KMS-11 (cell line): ENCODE measurements at regions not wholly inside any gene's neighbourhood (a gene's known extent, or its start where the extent isn't known, plus 50 kb on each side); places are given as distances from the start of the nearest gene placed in this dataset.

ENCODE experiments used
- H2AFZ ChIP-seq: fragments of 200-600 bp; sonication (generic); 2 replicates; pipeline ENCODE4 v1.6.1; 2016; ENCODE audit warnings: antibody characterized with exemption, mixed run types, low read depth
- H3K27ac ChIP-seq: fragments of 200-600 bp; sonication (generic); 2 replicates; pipeline ENCODE4 v1.6.1; 2016; ENCODE audit warnings: mild to moderate bottlenecking, mixed run types
- H3K27me3 ChIP-seq: fragments of 200-600 bp; sonication (generic); 2 replicates; pipeline ENCODE4 v1.6.1; 2017; ENCODE audit warnings: mild to moderate bottlenecking, low read depth, mixed run types, moderate library complexity; ENCODE audit not compliant: insufficient read depth
- H3K36me3 ChIP-seq: fragments of 200-600 bp; sonication (generic); 2 replicates; pipeline ENCODE4 v1.6.1; 2017; ENCODE audit warnings: mild to moderate bottlenecking, mixed run types; ENCODE audit not compliant: insufficient read depth
- H3K4me1 ChIP-seq: fragments of 200-600 bp; sonication (generic); 2 replicates; pipeline ENCODE4 v1.6.1; 2016; ENCODE audit warnings: mild to moderate bottlenecking, low read depth, mixed run types; ENCODE audit not compliant: poor library complexity, severe bottlenecking
- H3K4me2 ChIP-seq: fragments of 200-600 bp; sonication (generic); 2 replicates; pipeline ENCODE4 v1.7.0; 2016; ENCODE audit warnings: mild to moderate bottlenecking, mixed run types
- H3K4me3 ChIP-seq: fragments of 200-600 bp; sonication (generic); IDR thresholded peaks from 2 replicates; pipeline ENCODE4 v1.6.1; 2017; ENCODE audit warnings: low read depth, low read length, mixed read lengths; ENCODE audit not compliant: insufficient read depth
- H3K79me2 ChIP-seq: fragments of 200-600 bp; sonication (generic); 2 replicates; pipeline ENCODE4 v1.6.1; 2016; ENCODE audit warnings: low read depth, mixed run types; ENCODE audit not compliant: insufficient read depth
- H3K9ac ChIP-seq: fragments of 200-600 bp; sonication (generic); 2 replicates; pipeline ENCODE4 v1.6.1; 2016; ENCODE audit warnings: mild to moderate bottlenecking, mixed run types
- H4K20me1 ChIP-seq: fragments of 200-600 bp; sonication (generic); 2 replicates; pipeline ENCODE4 v1.6.1; 2016; ENCODE audit warnings: mild to moderate bottlenecking, mixed run types; ENCODE audit not compliant: insufficient read depth
- TF ChIP-seq, protein P1 (sequence below): fragments of 200-600 bp; sonication (generic); conservative IDR thresholded peaks from 2 replicates; pipeline ENCODE4 v1.6.1; 2017; ENCODE audit warnings: low read depth, mild to moderate bottlenecking, antibody characterized with exemption, low read length, moderate library complexity, mixed read lengths

DNA sequence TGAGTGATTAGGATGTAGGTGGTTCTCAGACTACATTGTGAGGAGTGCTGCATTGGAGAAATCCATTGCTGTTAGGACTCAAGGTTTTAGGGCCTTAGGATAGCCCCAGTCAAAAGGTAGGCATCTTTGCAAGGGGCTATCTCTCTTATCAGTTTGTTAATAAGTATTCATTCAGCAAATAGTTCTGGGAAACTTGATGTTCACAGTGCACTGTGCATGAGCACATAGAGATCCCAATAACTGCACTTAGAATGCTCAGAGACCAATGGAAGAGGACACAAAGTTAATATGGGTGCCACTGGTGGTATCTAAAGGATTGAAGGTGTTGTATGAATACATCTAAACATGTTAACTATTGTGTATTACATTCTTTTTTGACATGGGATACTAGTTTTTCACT lies 131.4 kb downstream of the KIF4B start:
- Histone ChIP-seq H3K4me1 (peaks cover 20% of the 10 kb centered on the region), H3K9ac (no peak overlapping the region), H3K4me3 (no peak overlapping the region), H3K27me3 (no peaks in the 10 kb centered on the region), H3K79me2 (no peaks in the 10 kb centered on the region), H4K20me1 (no peaks in the 10 kb centered on the region), H3K4me2 (no peak overlapping the region), H3K36me3 (no peaks in the 10 kb centered on the region), H2AFZ (no peak overlapping the region), H3K27ac (no peak overlapping the region)
- TF ChIP-seq, protein P1, sequence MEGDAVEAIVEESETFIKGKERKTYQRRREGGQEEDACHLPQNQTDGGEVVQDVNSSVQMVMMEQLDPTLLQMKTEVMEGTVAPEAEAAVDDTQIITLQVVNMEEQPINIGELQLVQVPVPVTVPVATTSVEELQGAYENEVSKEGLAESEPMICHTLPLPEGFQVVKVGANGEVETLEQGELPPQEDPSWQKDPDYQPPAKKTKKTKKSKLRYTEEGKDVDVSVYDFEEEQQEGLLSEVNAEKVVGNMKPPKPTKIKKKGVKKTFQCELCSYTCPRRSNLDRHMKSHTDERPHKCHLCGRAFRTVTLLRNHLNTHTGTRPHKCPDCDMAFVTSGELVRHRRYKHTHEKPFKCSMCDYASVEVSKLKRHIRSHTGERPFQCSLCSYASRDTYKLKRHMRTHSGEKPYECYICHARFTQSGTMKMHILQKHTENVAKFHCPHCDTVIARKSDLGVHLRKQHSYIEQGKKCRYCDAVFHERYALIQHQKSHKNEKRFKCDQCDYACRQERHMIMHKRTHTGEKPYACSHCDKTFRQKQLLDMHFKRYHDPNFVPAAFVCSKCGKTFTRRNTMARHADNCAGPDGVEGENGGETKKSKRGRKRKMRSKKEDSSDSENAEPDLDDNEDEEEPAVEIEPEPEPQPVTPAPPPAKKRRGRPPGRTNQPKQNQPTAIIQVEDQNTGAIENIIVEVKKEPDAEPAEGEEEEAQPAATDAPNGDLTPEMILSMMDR: no peak

DNA sequence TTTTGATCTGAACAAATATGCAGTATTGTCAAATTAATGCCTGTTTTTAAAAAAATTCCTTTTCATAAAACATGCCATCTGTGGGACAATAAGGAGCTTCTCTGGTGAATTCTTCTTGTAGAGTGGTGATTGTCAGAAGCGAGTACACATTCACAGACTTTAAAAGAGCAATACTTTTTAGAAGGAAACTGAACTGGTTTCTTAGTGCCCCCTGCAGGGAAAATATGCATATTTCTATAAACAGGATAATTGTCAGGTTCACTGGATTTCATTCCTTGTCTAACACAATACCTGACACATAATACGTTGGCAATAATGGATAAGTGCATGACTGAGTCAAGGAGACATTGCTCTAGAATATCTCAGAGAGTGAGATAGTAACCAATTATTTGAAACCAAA lies 133.7 kb downstream of the KIF4B start:
- Histone ChIP-seq H3K4me1 (peaks cover 20% of the 10 kb centered on the region), H4K20me1 (no peaks in the 10 kb centered on the region), H3K36me3 (no peaks in the 10 kb centered on the region), H3K79me2 (no peaks in the 10 kb centered on the region), H3K9ac (no peak overlapping the region), H3K27me3 (no peaks in the 10 kb centered on the region), H3K4me2 (no peak overlapping the region), H3K27ac (no peak overlapping the region), H2AFZ (no peak overlapping the region), H3K4me3 (no peak overlapping the region)
- TF ChIP-seq, protein P1: no peak

DNA sequence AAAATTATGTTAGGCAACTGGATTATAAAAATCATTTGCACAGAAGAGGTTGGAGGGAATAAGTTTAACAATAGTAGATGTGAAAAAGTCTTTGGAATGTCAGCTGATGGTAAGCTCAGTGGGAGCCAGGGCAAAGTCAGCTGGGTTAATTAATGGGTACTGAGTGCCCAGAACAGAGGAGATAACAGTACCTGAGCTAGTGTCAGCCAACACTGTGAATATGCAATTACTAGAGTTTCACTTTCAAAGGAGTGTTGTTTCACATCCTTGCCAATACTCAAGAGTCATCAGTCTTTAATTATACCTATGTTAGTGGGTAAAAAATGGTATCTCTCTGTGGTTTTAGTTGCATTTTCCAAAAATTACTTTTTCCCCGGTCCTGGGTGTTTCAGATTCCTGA lies 135.1 kb downstream of the KIF4B start:
- H3K27ac ChIP-seq: no peak overlapping the region
- H3K9ac ChIP-seq: no peak overlapping the region
- H3K4me1 ChIP-seq: peaks cover 20% of the 10 kb centered on the region
- H3K4me2 ChIP-seq: peak overlapping the region; percentile 43
- TF ChIP-seq, protein P1: no peak
- no peak overlapping the region for H2AFZ ChIP-seq
- no peaks in the 10 kb centered on the region for H3K79me2 ChIP-seq
- H3K36me3 ChIP-seq: no peaks in the 10 kb centered on the region
- H3K27me3 ChIP-seq: no peaks in the 10 kb centered on the region
- no peak overlapping the region for H3K4me3 ChIP-seq
- H4K20me1 ChIP-seq: no peaks in the 10 kb centered on the region

DNA sequence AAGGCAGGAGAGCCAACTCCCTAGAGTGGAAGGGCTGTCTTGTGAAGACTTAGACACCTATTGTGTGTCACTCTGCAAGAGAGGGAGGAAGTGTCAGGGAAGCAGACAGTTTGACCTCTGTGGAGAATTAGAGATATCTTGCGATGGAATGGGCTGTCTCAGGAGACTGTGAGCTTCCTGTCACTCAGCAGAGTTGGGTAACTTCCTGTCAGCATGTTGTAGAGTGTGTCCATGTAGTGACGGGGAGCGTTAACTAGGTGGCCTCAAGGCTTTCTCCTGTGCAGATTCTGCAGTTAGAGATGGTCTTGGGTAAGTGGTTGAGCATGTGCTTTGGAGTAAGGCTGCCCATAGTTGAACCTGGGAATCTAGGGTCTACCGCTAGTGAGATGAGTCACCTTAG lies 136.5 kb downstream of the KIF4B start:
- no peaks in the 10 kb centered on the region for H3K27me3 ChIP-seq
- no peak overlapping the region for H3K9ac ChIP-seq
- H2AFZ ChIP-seq: no peak overlapping the region
- no peak overlapping the region for H3K27ac ChIP-seq
- H3K79me2 ChIP-seq: no peaks in the 10 kb centered on the region
- no peaks in the 10 kb centered on the region for H4K20me1 ChIP-seq
- no peak overlapping the region for H3K4me3 ChIP-seq
- peaks cover 20% of the 10 kb centered on the region for H3K4me1 ChIP-seq
- no peak overlapping the region for H3K4me2 ChIP-seq
- no peaks in the 10 kb centered on the region for H3K36me3 ChIP-seq
- TF ChIP-seq, protein P1: no peak
